WTC11 (cell line): ENCODE measurements at regions not wholly inside any gene's neighbourhood (a gene's known extent, or its start where the extent isn't known, plus 50 kb on each side); places are given as distances from the start of the nearest gene placed in this dataset.
"Not testable (repeated sequence)": the region's sequence is repeated elsewhere in the genome, so short reads cannot be mapped to it uniquely, and the experiment has no call there.

Experiments used
- SP1 ChIP-seq: sonication (generic); formaldehyde crosslinking; conservative IDR thresholded peaks from 2 replicates; pipeline ENCODE4 v1.8.1; 2022; ENCODE audit warnings: missing genetic modification reagents
- TF ChIP-seq, protein P1 (sequence below): sonication (generic); formaldehyde crosslinking; IDR thresholded peaks from 2 replicates; pipeline ENCODE4 v1.8.0; 2022; ENCODE audit warnings: mild to moderate bottlenecking, missing genetic modification reagents
- TF ChIP-seq, protein P2 (sequence below): sonication (generic); formaldehyde crosslinking; IDR thresholded peaks from 2 replicates; pipeline ENCODE4 v1.8.1; 2023; ENCODE audit warnings: mild to moderate bottlenecking, missing genetic modification reagents, moderate library complexity
- TF ChIP-seq, protein P3 (sequence below): fragments of 200-600 bp; IDR thresholded peaks from 2 replicates; pipeline ENCODE4 v1.8.0; 2022; ENCODE audit warnings: antibody characterized with exemption
- TF ChIP-seq, protein P4 (sequence below): sonication (generic); formaldehyde crosslinking; IDR thresholded peaks from 2 replicates; pipeline ENCODE4 v1.8.1; 2023; ENCODE audit warnings: mild to moderate bottlenecking, missing genetic modification reagents

DNA sequence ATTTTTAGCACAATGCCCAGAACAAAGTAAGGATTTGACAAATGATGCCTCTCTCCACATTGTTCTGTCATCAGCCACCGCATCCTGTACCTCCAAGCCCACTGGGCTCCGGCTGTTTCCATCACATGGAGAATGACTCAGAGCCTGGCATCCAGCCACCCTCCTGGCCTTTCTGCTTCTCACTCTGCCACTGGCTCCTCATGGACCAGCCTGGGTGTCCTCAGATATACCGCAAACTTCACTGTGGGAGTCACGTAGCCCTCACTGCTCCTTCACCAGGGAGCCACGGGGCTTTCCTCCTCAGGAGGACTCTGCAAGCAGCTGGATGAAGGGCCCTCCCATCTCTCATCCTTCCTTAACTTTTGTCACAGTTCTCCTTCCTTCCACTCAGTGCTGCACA, 943.0 kb downstream of the TUBA3C start:
- not testable (repeated sequence) for TF ChIP-seq SP1 (CRISPR knock-in tag)
- TF ChIP-seq, protein P1, sequence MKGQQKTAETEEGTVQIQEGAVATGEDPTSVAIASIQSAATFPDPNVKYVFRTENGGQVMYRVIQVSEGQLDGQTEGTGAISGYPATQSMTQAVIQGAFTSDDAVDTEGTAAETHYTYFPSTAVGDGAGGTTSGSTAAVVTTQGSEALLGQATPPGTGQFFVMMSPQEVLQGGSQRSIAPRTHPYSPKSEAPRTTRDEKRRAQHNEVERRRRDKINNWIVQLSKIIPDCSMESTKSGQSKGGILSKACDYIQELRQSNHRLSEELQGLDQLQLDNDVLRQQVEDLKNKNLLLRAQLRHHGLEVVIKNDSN (CRISPR knock-in tag): not testable (repeated sequence)
- TF ChIP-seq, protein P2, sequence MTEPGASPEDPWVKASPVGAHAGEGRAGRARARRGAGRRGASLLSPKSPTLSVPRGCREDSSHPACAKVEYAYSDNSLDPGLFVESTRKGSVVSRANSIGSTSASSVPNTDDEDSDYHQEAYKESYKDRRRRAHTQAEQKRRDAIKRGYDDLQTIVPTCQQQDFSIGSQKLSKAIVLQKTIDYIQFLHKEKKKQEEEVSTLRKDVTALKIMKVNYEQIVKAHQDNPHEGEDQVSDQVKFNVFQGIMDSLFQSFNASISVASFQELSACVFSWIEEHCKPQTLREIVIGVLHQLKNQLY (CRISPR knock-in tag): not testable (repeated sequence)
- TF ChIP-seq, protein P3, sequence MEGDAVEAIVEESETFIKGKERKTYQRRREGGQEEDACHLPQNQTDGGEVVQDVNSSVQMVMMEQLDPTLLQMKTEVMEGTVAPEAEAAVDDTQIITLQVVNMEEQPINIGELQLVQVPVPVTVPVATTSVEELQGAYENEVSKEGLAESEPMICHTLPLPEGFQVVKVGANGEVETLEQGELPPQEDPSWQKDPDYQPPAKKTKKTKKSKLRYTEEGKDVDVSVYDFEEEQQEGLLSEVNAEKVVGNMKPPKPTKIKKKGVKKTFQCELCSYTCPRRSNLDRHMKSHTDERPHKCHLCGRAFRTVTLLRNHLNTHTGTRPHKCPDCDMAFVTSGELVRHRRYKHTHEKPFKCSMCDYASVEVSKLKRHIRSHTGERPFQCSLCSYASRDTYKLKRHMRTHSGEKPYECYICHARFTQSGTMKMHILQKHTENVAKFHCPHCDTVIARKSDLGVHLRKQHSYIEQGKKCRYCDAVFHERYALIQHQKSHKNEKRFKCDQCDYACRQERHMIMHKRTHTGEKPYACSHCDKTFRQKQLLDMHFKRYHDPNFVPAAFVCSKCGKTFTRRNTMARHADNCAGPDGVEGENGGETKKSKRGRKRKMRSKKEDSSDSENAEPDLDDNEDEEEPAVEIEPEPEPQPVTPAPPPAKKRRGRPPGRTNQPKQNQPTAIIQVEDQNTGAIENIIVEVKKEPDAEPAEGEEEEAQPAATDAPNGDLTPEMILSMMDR: not testable (repeated sequence)
- TF ChIP-seq, protein P4, sequence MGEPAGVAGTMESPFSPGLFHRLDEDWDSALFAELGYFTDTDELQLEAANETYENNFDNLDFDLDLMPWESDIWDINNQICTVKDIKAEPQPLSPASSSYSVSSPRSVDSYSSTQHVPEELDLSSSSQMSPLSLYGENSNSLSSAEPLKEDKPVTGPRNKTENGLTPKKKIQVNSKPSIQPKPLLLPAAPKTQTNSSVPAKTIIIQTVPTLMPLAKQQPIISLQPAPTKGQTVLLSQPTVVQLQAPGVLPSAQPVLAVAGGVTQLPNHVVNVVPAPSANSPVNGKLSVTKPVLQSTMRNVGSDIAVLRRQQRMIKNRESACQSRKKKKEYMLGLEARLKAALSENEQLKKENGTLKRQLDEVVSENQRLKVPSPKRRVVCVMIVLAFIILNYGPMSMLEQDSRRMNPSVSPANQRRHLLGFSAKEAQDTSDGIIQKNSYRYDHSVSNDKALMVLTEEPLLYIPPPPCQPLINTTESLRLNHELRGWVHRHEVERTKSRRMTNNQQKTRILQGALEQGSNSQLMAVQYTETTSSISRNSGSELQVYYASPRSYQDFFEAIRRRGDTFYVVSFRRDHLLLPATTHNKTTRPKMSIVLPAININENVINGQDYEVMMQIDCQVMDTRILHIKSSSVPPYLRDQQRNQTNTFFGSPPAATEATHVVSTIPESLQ (CRISPR knock-in tag): not testable (repeated sequence)
